IMR-90 (cell line): ENCODE measurements at regions not wholly inside any gene's neighbourhood (a gene's known extent, or its start where the extent isn't known, plus 50 kb on each side); places are given as distances from the start of the nearest gene placed in this dataset.

Source experiments
- POLR2A ChIP-seq: IDR thresholded peaks from 2 replicates; pipeline ENCODE4 v1.6.1; 2012; ENCODE audit warnings: mild to moderate bottlenecking, low read depth, low read length
- TF ChIP-seq, protein P1 (sequence below): conservative IDR thresholded peaks from 2 replicates; pipeline ENCODE4 v1.5.1; 2012; ENCODE audit warnings: mild to moderate bottlenecking, low read depth, low read length, improper control_type of control experiment

DNA sequence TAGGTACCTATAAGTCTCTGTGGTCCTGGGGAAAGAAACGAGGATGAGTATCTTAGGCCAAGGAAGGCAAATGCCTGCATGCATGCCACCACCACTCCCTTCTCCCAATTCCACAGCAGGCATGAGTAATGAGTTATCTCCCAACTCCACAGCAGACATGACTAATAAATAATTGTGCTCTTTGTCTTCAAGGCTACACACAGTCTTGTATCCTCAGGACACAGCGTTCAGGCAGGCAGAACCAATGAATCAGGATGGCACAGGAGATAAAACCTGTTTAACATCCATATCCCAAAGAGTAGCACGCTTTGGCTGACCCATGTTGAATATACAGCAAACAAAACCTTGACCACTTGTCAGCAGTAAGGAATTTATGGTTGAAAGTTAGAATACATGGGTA lies 229.7 kb upstream of the NFE2L3 start:
- no peak for TF ChIP-seq POLR2A
- TF ChIP-seq, protein P1, sequence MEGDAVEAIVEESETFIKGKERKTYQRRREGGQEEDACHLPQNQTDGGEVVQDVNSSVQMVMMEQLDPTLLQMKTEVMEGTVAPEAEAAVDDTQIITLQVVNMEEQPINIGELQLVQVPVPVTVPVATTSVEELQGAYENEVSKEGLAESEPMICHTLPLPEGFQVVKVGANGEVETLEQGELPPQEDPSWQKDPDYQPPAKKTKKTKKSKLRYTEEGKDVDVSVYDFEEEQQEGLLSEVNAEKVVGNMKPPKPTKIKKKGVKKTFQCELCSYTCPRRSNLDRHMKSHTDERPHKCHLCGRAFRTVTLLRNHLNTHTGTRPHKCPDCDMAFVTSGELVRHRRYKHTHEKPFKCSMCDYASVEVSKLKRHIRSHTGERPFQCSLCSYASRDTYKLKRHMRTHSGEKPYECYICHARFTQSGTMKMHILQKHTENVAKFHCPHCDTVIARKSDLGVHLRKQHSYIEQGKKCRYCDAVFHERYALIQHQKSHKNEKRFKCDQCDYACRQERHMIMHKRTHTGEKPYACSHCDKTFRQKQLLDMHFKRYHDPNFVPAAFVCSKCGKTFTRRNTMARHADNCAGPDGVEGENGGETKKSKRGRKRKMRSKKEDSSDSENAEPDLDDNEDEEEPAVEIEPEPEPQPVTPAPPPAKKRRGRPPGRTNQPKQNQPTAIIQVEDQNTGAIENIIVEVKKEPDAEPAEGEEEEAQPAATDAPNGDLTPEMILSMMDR: no peak
